CD14-positive monocyte (primary cell): ENCODE measurements at regions not wholly inside any gene's neighbourhood (a gene's known extent, or its start where the extent isn't known, plus 50 kb on each side); places are given as distances from the start of the nearest gene placed in this dataset.

ENCODE experiments used
- DNase-seq, 3 donors: peaks; one replicate each; pipeline ENCODE4 v3.0.0-alpha.2; 2011 to 2022
- H2AFZ ChIP-seq: 2 replicates; pipeline ENCODE4 v1.6.0; 2012; ENCODE audit warnings: mild to moderate bottlenecking, low read depth, low read length, inconsistent platforms; ENCODE audit not compliant: insufficient read depth, poor library complexity, severe bottlenecking
- H3K27ac ChIP-seq, 2 donors: 1 replicate in 1 of 2; 2 replicates in 1 of 2; pipeline ENCODE4 v1.5.1; 2012 to 2013; ENCODE audit warnings: low read length in 2 of 2, control low read depth in 1 of 2, inconsistent platforms in 1 of 2, low read depth in 1 of 2, mild to moderate bottlenecking in 1 of 2
- H3K27me3 ChIP-seq, 2 donors: one replicate each; pipeline versions ENCODE4 v1.6.0 to v1.6.1; 2011 to 2013; ENCODE audit warnings: low read length in 2 of 2; ENCODE audit not compliant: control insufficient read depth in 2 of 2, insufficient read depth in 2 of 2
- H3K36me3 ChIP-seq, 2 donors: replicated peaks in 1 of 2; 1 replicate in 1 of 2; 2 replicates in 1 of 2; pipeline versions ENCODE4 v1.5.1 to v1.6.1; 2012 to 2013; ENCODE audit warnings: low read length in 2 of 2, control low read depth in 1 of 2, inconsistent platforms in 1 of 2, mild to moderate bottlenecking in 1 of 2; ENCODE audit not compliant: insufficient read depth in 2 of 2, control insufficient read depth in 1 of 2
- H3K4me1 ChIP-seq, 2 donors: 1 replicate in 1 of 2; 2 replicates in 1 of 2; pipeline versions ENCODE4 v1.5.1 to v1.6.1; 2012 to 2013; ENCODE audit warnings: low read length in 2 of 2, control low read depth in 1 of 2, inconsistent platforms in 1 of 2, mild to moderate bottlenecking in 1 of 2, moderate library complexity in 1 of 2; ENCODE audit not compliant: insufficient read depth in 2 of 2, control insufficient read depth in 1 of 2
- H3K4me2 ChIP-seq: replicated peaks from 2 replicates; pipeline ENCODE3; 2012; ENCODE audit warnings: low read length, moderate library complexity, mild to moderate bottlenecking; ENCODE audit not compliant: poor library complexity, severe bottlenecking; ENCODE audit errors: extremely low read depth
- H3K4me3 ChIP-seq, 3 experiments: fragments of 200-600 bp in 1 of 3; sonication (generic) in 1 of 3; replicated peaks in 1 of 3; 1 replicate in 2 of 3; 2 replicates in 1 of 3; pipeline ENCODE4 v1.5.1; 2011 to 2013; ENCODE audit warnings: low read length in 3 of 3, mild to moderate bottlenecking in 3 of 3, control low read depth in 2 of 3, low read depth in 2 of 3, inconsistent platforms in 1 of 3, moderate library complexity in 1 of 3
- H3K79me2 ChIP-seq: 2 replicates; pipeline ENCODE4 v1.6.0; 2012; ENCODE audit warnings: mild to moderate bottlenecking, control low read depth, inconsistent platforms, low read length, moderate library complexity; ENCODE audit not compliant: insufficient read depth
- H3K9ac ChIP-seq: 2 replicates; pipeline ENCODE4 v1.6.0; 2017; ENCODE audit warnings: low read length, mild to moderate bottlenecking; ENCODE audit not compliant: insufficient read depth, poor library complexity, severe bottlenecking
- H3K9me3 ChIP-seq, 2 donors: replicated peaks in 1 of 2; 1 replicate in 1 of 2; 2 replicates in 1 of 2; pipeline versions ENCODE4 v1.5.1 to v1.6.1; 2012 to 2013; ENCODE audit warnings: low read length in 2 of 2, control low read depth in 1 of 2; ENCODE audit not compliant: control insufficient read depth in 1 of 2, insufficient read depth in 1 of 2
- H4K20me1 ChIP-seq: 2 replicates; pipeline ENCODE4 v1.6.0; 2012; ENCODE audit warnings: mild to moderate bottlenecking, low read length, control low read depth, moderate library complexity; ENCODE audit not compliant: insufficient read depth
- H3K27ac Mint-ChIP-seq, 7 donors: one replicate each; pipeline ENCODE4 v1.8.0; 2020; ENCODE audit warnings: mild to moderate bottlenecking in 7 of 7, mixed read lengths in 7 of 7, moderate library complexity in 6 of 7, inconsistent platforms in 2 of 7
- H3K27me3 Mint-ChIP-seq, 3 donors: one replicate each; pipeline ENCODE4 v1.8.0; 2021 to 2022; ENCODE audit warnings: low read depth in 3 of 3, mild to moderate bottlenecking in 3 of 3, mixed read lengths in 3 of 3, moderate library complexity in 3 of 3, inconsistent platforms in 1 of 3
- H3K36me3 Mint-ChIP-seq, 2 donors: one replicate each; pipeline ENCODE4 v1.8.0; 2020; ENCODE audit warnings: mixed read lengths in 2 of 2, inconsistent platforms in 1 of 2, mild to moderate bottlenecking in 1 of 2
- H3K4me1 Mint-ChIP-seq: one replicate; pipeline ENCODE4 v1.8.0; 2020; ENCODE audit warnings: mild to moderate bottlenecking, mixed read lengths
- H3K4me3 Mint-ChIP-seq, 2 donors: one replicate each; pipeline ENCODE4 v1.8.0; 2020; ENCODE audit warnings: mild to moderate bottlenecking in 2 of 2, mixed read lengths in 2 of 2, moderate library complexity in 1 of 2
- H3K9me3 Mint-ChIP-seq, 7 donors: one replicate each; pipeline ENCODE4 v1.8.0; 2020 to 2022; ENCODE audit warnings: mixed read lengths in 7 of 7, mild to moderate bottlenecking in 6 of 7, moderate library complexity in 6 of 7, inconsistent platforms in 2 of 7
- CTCF ChIP-seq: fragments of 200-600 bp; IDR thresholded peaks from one replicate; pipeline ENCODE4 v1.8.0; 2022; ENCODE audit warnings: antibody characterized with exemption, mild to moderate bottlenecking
- WGBS: methylation state at CpG from one replicate; pipeline ENCODE4 v1.1.5; 2013; ENCODE audit warnings: missing lambda C conversion rate; ENCODE audit not compliant: insufficient coverage; 5-methylcytosine and 5-hydroxymethylcytosine counted together
- intact Hi-C, 2 donors: fragments of 100-400 bp; cut with micrococcal nuclease; formaldehyde crosslinking; loops; one replicate each; pipeline versions ENCODE4 v1.15.0 to v1.15.1; 2023

DNA sequence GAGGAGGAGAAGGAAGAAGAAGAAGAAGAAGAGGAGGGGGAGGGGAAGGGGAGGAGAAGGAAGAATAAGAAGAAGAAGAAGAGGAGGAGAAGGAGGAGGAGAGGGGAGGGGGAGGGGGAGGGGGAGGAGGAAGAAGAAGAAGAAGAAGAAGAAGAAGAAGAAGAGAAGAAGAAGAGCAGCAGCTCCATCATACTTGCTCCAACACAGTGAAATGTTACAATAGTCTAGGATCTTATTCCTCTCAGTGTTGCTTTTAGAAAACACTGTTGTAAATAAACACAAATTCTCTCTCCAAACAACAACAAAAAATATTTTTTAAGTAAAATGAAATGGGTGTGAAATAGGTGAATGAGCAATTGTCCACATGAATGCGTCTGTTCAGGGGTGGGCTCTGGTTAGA, 126.6 kb upstream of the KCNJ16 start:
- TF ChIP-seq CTCF: no peak
- H3K27me3 ChIP-seq: no peaks in the 10 kb centered on the region
- H3K79me2 ChIP-seq: no peaks in the 10 kb centered on the region
- H3K9ac ChIP-seq: no peak overlapping the region
- H3K4me2 ChIP-seq: no peak overlapping the region
- no peak overlapping the region for H3K4me3 ChIP-seq
- Mint-ChIP-seq H3K4me1 (peaks cover 4% of the 10 kb centered on the region), H3K36me3 (no peaks in the 10 kb centered on the region), H3K4me3 (no peak overlapping the region), H3K9me3 (peaks cover 0 to 5% (median 0%) of the 10 kb centered on the region in 7 donors), H3K27me3 (peaks cover 0 to 3% (median 0%) of the 10 kb centered on the region in 3 donors), H3K27ac (no peak overlapping the region)
- DNase-seq: no peak
- H3K9me3 ChIP-seq: no peaks in the 10 kb centered on the region
- WGBS: 100% methylated on average over 1 of the region's 1 CpG
- H3K4me1 ChIP-seq: peaks cover 0 to 2% of the 10 kb centered on the region in 2 donors
- H3K36me3 ChIP-seq: no peaks in the 10 kb centered on the region
- intact Hi-C loops: no loop called here
- no peaks in the 10 kb centered on the region for H4K20me1 ChIP-seq
- H2AFZ ChIP-seq: no peak overlapping the region
- no peak overlapping the region for H3K27ac ChIP-seq

DNA sequence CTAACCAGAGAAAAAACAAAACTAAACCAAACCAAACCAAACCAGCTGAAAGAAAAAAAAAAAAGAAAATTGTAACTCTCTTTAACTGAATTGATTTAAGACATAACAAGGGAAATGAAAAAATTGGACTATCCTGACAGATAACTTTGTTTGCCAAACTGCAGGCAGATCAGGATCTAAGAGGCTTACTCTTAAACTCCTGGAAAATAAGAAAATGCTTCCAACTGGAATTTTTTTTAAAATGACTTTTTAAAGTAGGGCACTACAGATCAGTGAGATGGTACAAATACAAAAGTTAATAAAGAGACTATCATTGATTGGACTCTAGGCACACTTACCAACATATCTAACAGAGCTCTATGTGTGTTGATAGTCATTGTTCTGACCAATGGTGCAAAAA, 125.5 kb upstream of the KCNJ16 start:
- Histone ChIP-seq H3K4me2 (no peak overlapping the region), H3K36me3 (no peaks in the 10 kb centered on the region), H2AFZ (no peak overlapping the region), H3K9ac (no peak overlapping the region), H4K20me1 (no peaks in the 10 kb centered on the region), H3K9me3 (no peaks in the 10 kb centered on the region), H3K27ac (no peak overlapping the region), H3K4me1 (peaks cover 0 to 2% of the 10 kb centered on the region in 2 donors), H3K79me2 (no peaks in the 10 kb centered on the region), H3K4me3 (no peak overlapping the region), H3K27me3 (no peaks in the 10 kb centered on the region)
- Mint-ChIP-seq H3K36me3 (no peaks in the 10 kb centered on the region), H3K4me1 (peaks cover 4% of the 10 kb centered on the region), H3K9me3 (peaks cover 0 to 5% (median 0%) of the 10 kb centered on the region in 7 donors), H3K27me3 (peaks cover 0 to 3% (median 0%) of the 10 kb centered on the region in 3 donors), H3K4me3 (no peak overlapping the region), H3K27ac (no peak overlapping the region)
- no peak for TF ChIP-seq CTCF
- no peak for DNase-seq
- intact Hi-C loops: no loop called here
